ENCODE measurements at regions not wholly inside any gene's neighbourhood (a gene's known extent, or its start where the extent isn't known, plus 50 kb on each side); places are given as distances from the start of the nearest gene placed in this dataset.

GRCh38 chr13:48892053-48892687 lies 83.5 kb upstream of the FNDC3A start:
- no peak for DNase-seq

- no peak for DNase-seq
Observed at GRCh38 chr13:48892688-48893075, 83.0 kb upstream of the FNDC3A start.

- no peak for DNase-seq
Observed at GRCh38 chr13:48896312-48896711, 79.4 kb upstream of the FNDC3A start.

GRCh38 chr13:48901781-48902180 lies 73.9 kb upstream of the FNDC3A start:
- DNase-seq = no peak

GRCh38 chr13:48902368-48902767 lies 73.3 kb upstream of the FNDC3A start:
- DNase-seq = no peak

- no peak for DNase-seq
Observed at GRCh38 chr13:48904668-48905290, 70.9 kb upstream of the FNDC3A start.

- no peak for DNase-seq
Observed at GRCh38 chr13:48906200-48906599, 69.5 kb upstream of the FNDC3A start.

GRCh38 chr13:48908381-48909055 lies 67.2 kb upstream of the FNDC3A start:
- DNase-seq = no peak

GRCh38 chr13:48909056-48909389 lies 66.7 kb upstream of the FNDC3A start:
- no peak for DNase-seq

GRCh38 chr13:48910686-48911085 lies 65.0 kb upstream of the FNDC3A start:
- DNase-seq = no peak

- no peak for DNase-seq
Observed at GRCh38 chr13:48919751-48920150, 56.0 kb upstream of the FNDC3A start.

- no peak for DNase-seq
Observed at GRCh38 chr13:48920730-48921129, 55.0 kb upstream of the FNDC3A start.

- no peak for DNase-seq
Observed at GRCh38 chr13:48923376-48923775, 52.3 kb upstream of the FNDC3A start.

GRCh38 chr13:48925001-48925400 lies 50.7 kb upstream of the FNDC3A start:
- DNase-seq = no peak

Measured in NCI-H1092 treated with DMSO at 0.1 percent for 48 hours (cell line).